ENCODE measurements at regions not wholly inside any gene's neighbourhood (a gene's known extent, or its start where the extent isn't known, plus 50 kb on each side); places are given as distances from the start of the nearest gene placed in this dataset.

- peak; percentile 45 for DNase-seq (ENCODE audit: low read depth)
Measured at GRCh38 chr13:40146611-40147117, 491.2 kb downstream of the COG6 start.

- DNase-seq (ENCODE audit: low read depth): no peak
Measured at GRCh38 chr13:40148101-40148500, 492.6 kb downstream of the COG6 start.

GRCh38 chr13:40148742-40149141 lies 493.3 kb downstream of the COG6 start:
- DNase-seq (ENCODE audit: low read depth): no peak

- peak; percentile 84 for DNase-seq (ENCODE audit: low read depth)
Measured at GRCh38 chr13:40149611-40150274, 494.3 kb downstream of the COG6 start.

- DNase-seq (ENCODE audit: low read depth): no peak
Measured at GRCh38 chr13:40151673-40152072, 496.2 kb downstream of the COG6 start.

GRCh38 chr13:40152145-40152544 lies 496.7 kb downstream of the COG6 start:
- peak; percentile 78 for DNase-seq (ENCODE audit: low read depth)

GRCh38 chr13:40152922-40153321 lies 497.5 kb downstream of the COG6 start:
- no peak for DNase-seq (ENCODE audit: low read depth)

- no peak for DNase-seq (ENCODE audit: low read depth)
Measured at GRCh38 chr13:40153516-40153915, 498.1 kb downstream of the COG6 start.

GRCh38 chr13:40155201-40155600 lies 499.7 kb downstream of the COG6 start:
- DNase-seq (ENCODE audit: low read depth): no peak

GRCh38 chr13:40158218-40158617 lies 502.8 kb downstream of the COG6 start:
- peak; percentile 40 for DNase-seq (ENCODE audit: low read depth)

- no peak for DNase-seq (ENCODE audit: low read depth)
Measured at GRCh38 chr13:40158757-40159156, 503.3 kb downstream of the COG6 start.

- no peak for DNase-seq (ENCODE audit: low read depth)
Measured at GRCh38 chr13:40159736-40160135, 504.3 kb downstream of the COG6 start.

GRCh38 chr13:40160618-40161350 lies 505.3 kb downstream of the COG6 start:
- DNase-seq (ENCODE audit: low read depth): no peak

GRCh38 chr13:40161351-40161810 lies 505.1 kb downstream of the FOXO1 start:
- no peak for DNase-seq (ENCODE audit: low read depth)

GRCh38 chr13:40161931-40162330 lies 504.5 kb downstream of the FOXO1 start:
- no peak for DNase-seq (ENCODE audit: low read depth)

GRCh38 chr13:40163066-40164000 lies 503.1 kb downstream of the FOXO1 start:
- peak; percentile 16 for DNase-seq (ENCODE audit: low read depth)

- DNase-seq (ENCODE audit: low read depth): peak; percentile 34
Measured at GRCh38 chr13:40164133-40164532, 502.3 kb downstream of the FOXO1 start.

GRCh38 chr13:40165316-40165932 lies 501.0 kb downstream of the FOXO1 start:
- DNase-seq (ENCODE audit: low read depth): no peak

GRCh38 chr13:40167327-40167726 lies 499.1 kb downstream of the FOXO1 start:
- DNase-seq (ENCODE audit: low read depth): peak; percentile 6

- no peak for DNase-seq (ENCODE audit: low read depth)
Measured at GRCh38 chr13:40168425-40169166, 497.8 kb downstream of the FOXO1 start.

- DNase-seq (ENCODE audit: low read depth): no peak
Measured at GRCh38 chr13:40169476-40169875, 497.0 kb downstream of the FOXO1 start.

All from EH (cell line).